Thoracic aorta (tissue), 2 donors: ENCODE measurements at regions not wholly inside any gene's neighbourhood (a gene's known extent, or its start where the extent isn't known, plus 50 kb on each side); places are given as distances from the start of the nearest gene placed in this dataset.
"Not testable (repeated sequence)": the region's sequence is repeated elsewhere in the genome, so short reads cannot be mapped to it uniquely, and the experiment has no call there.

ENCODE experiments used
- ATAC-seq: fragments of 150-250 bp; one replicate; pipeline ENCODE4 v1.8.0; 2017; ENCODE audit warnings: low read depth; ENCODE audit not compliant: insufficient number of reproducible peaks, low FRiP score
- DNase-seq: peaks from one replicate; pipeline ENCODE4 v3.0.0-alpha.2; 2020; ENCODE audit warnings: low spot score
- H3K27ac ChIP-seq, 2 donors: fragments of 200-600 bp; sonication (generic); 1 replicate in 1 of 2; 2 replicates in 1 of 2; pipeline ENCODE4 v1.5.1; 2016; ENCODE audit warnings: mild to moderate bottlenecking in 2 of 2, moderate library complexity in 2 of 2
- H3K27me3 ChIP-seq: fragments of 200-600 bp; sonication (generic); replicated peaks from 2 replicates; pipeline ENCODE4 v1.6.0; 2016; ENCODE audit warnings: mild to moderate bottlenecking; ENCODE audit not compliant: insufficient read depth
- H3K36me3 ChIP-seq: fragments of 200-600 bp; sonication (generic); one replicate; pipeline ENCODE4 v1.5.1; 2016
- H3K4me1 ChIP-seq, 2 donors: fragments of 200-600 bp; sonication (generic); 1 replicate in 1 of 2; 2 replicates in 1 of 2; pipeline versions ENCODE4 v1.5.1 to v1.6.0; 2016; ENCODE audit warnings: low read depth in 2 of 2, mild to moderate bottlenecking in 1 of 2; ENCODE audit not compliant: control insufficient read depth in 1 of 2
- H3K4me3 ChIP-seq: fragments of 200-600 bp; sonication (generic); 2 replicates; pipeline ENCODE4 v1.5.1; 2016; ENCODE audit warnings: mild to moderate bottlenecking
- H3K9me3 ChIP-seq: fragments of 200-600 bp; sonication (generic); 2 replicates; pipeline ENCODE4 v1.5.1; 2016
- CTCF ChIP-seq: fragments of 200-600 bp; sonication (generic); IDR thresholded peaks from one replicate; pipeline ENCODE4 v1.5.1; 2019; ENCODE audit warnings: antibody characterized with exemption

GRCh38 chr5:167939686-167940085, 351.8 kb upstream of the WWC1 start:
- no peak overlapping the region for H3K27ac ChIP-seq
- DNase-seq (no peak), ATAC-seq (no peak)
- H3K4me3 ChIP-seq, result no peak overlapping the region
- H3K27me3 ChIP-seq, result no peaks in the 10 kb centered on the region
- no peaks in the 10 kb centered on the region for H3K9me3 ChIP-seq
- peaks cover 0 to 12% of the 10 kb centered on the region in 2 donors for H3K4me1 ChIP-seq
- no peak for TF ChIP-seq CTCF
- H3K36me3 ChIP-seq, result no peaks in the 10 kb centered on the region

GRCh38 chr5:167940911-167941310, 350.5 kb upstream of the WWC1 start:
- ATAC-seq, result no peak
- Histone ChIP-seq H3K27me3 (no peaks in the 10 kb centered on the region), H3K36me3 (no peaks in the 10 kb centered on the region), H3K4me3 (no peak overlapping the region), H3K9me3 (no peaks in the 10 kb centered on the region), H3K27ac (no peak overlapping the region), H3K4me1 (peaks cover 0 to 17% of the 10 kb centered on the region in 2 donors)
- no peak for TF ChIP-seq CTCF
- DNase-seq, result no peak

GRCh38 chr5:167941556-167941955, 349.9 kb upstream of the WWC1 start:
- not testable (repeated sequence) for H3K36me3 ChIP-seq, H3K4me3 ChIP-seq, ATAC-seq, H3K9me3 ChIP-seq, DNase-seq, H3K27me3 ChIP-seq, H3K27ac ChIP-seq
- peaks cover 4 to 24% of the 10 kb centered on the region in 2 donors for H3K4me1 ChIP-seq

- no peak for ATAC-seq
- no peak overlapping the region for H3K27ac ChIP-seq
Observed at GRCh38 chr5:167943343-167943742, 348.1 kb upstream of the WWC1 start.

GRCh38 chr5:167944121-167944852, 347.2 kb upstream of the WWC1 start:
- no peak for ATAC-seq
- DNase-seq, result no peak
- no peak overlapping the region for H3K4me3 ChIP-seq
- peak overlapping the region; percentile 83 to 89 for H3K27ac ChIP-seq
- no peaks in the 10 kb centered on the region for H3K36me3 ChIP-seq
- H3K27me3 ChIP-seq, result no peaks in the 10 kb centered on the region
- no peak for TF ChIP-seq CTCF
- H3K9me3 ChIP-seq, result no peaks in the 10 kb centered on the region
- H3K4me1 ChIP-seq, result peaks cover 8 to 28% of the 10 kb centered on the region in 2 donors

More at GRCh38 chr5:167943343-167943742, 348.1 kb upstream of the WWC1 start:
- H3K36me3 ChIP-seq, result no peaks in the 10 kb centered on the region
- H3K27me3 ChIP-seq, result no peaks in the 10 kb centered on the region
- no peak for DNase-seq
- H3K4me1 ChIP-seq, result peaks cover 8 to 28% of the 10 kb centered on the region in 2 donors
- no peak overlapping the region for H3K4me3 ChIP-seq
- TF ChIP-seq CTCF, result no peak
- no peaks in the 10 kb centered on the region for H3K9me3 ChIP-seq
